Activated T-cell treated with anti-CD3 and anti-CD28 coated beads, Interleukin-2, amount 50 U/mL, for 4 hours (primary cell): ENCODE measurements at regions not wholly inside any gene's neighbourhood (a gene's known extent, or its start where the extent isn't known, plus 50 kb on each side); places are given as distances from the start of the nearest gene placed in this dataset.
"Not testable (repeated sequence)": the region's sequence is repeated elsewhere in the genome, so short reads cannot be mapped to it uniquely, and the experiment has no call there.

ENCODE experiments used
- ATAC-seq, 2 donors: fragments of 200-7000 bp; cut with Tn5 transposase; one replicate each; pipeline ENCODE4 v1.10.0; 2021
- DNase-seq: peaks from one replicate; pipeline ENCODE4 v3.0.0-alpha.2; 2020
- H3K27me3 Mint-ChIP-seq: one replicate; pipeline ENCODE4 v1.8.0; 2021; ENCODE audit warnings: low read depth, mixed read lengths
- H3K36me3 Mint-ChIP-seq: one replicate; pipeline ENCODE4 v1.8.0; 2022; ENCODE audit warnings: mixed read lengths; ENCODE audit not compliant: insufficient read depth
- H3K4me1 Mint-ChIP-seq: one replicate; pipeline ENCODE4 v1.8.0; 2021; ENCODE audit warnings: low read depth, mixed read lengths
- H3K4me3 Mint-ChIP-seq: one replicate; pipeline ENCODE4 v1.8.0; 2021; ENCODE audit warnings: mild to moderate bottlenecking, moderate library complexity, mixed read lengths
- H3K9me3 Mint-ChIP-seq: one replicate; pipeline ENCODE4 v1.8.0; 2021; ENCODE audit warnings: mixed read lengths

DNA sequence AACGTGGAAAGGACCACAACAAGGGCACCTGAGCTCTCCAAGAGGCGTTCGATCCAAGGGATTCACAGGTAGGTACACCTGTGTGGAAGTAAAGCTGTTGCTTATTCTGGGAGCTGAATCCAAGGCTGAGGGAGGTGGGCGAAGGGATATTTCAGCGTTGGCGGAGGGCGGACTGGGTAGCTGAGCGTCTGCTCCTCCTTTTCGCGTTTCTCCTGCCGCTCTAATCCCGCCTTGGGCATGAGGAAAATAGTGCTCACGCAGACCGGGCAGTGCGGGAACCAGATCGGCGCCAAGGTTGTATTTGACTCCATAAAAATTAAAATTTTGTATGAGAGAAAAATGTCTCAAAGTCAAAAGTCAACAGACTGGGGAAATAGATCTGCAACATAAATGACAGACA is 3966.2 kb upstream of the OR11H1 start:
- not testable (repeated sequence) for H3K27me3 Mint-ChIP-seq, DNase-seq, H3K36me3 Mint-ChIP-seq, H3K4me3 Mint-ChIP-seq, H3K4me1 Mint-ChIP-seq, ATAC-seq
- H3K9me3 Mint-ChIP-seq = peaks cover 32% of the 10 kb centered on the region

GRCh38 chr22:11568837-11569563 is 3959.0 kb upstream of the OR11H1 start:
- not testable (repeated sequence) for DNase-seq, H3K4me3 Mint-ChIP-seq, H3K4me1 Mint-ChIP-seq, H3K27me3 Mint-ChIP-seq, H3K36me3 Mint-ChIP-seq, ATAC-seq
- H3K9me3 Mint-ChIP-seq = peaks cover 34% of the 10 kb centered on the region

DNA sequence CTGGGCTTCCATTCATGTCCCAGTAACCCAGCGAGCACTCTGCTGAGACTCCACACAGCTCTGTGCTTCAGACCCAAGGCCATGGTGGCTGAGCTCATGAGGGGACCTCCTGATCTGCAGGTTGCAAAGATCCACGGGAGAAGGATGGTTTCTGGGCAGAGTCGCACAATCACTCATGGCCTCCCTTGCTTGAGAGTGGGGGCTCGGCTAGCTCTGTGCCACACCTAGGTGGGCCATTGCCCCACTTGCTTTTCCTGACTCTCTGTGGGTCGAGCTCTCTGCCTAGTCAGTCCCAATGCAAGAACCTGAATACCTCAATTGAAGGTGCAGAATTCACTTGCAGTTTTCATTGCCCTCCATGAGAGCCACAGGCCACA is 3958.4 kb upstream of the OR11H1 start:
- H3K36me3 Mint-ChIP-seq, H3K4me3 Mint-ChIP-seq, H3K4me1 Mint-ChIP-seq, H3K27me3 Mint-ChIP-seq, ATAC-seq, DNase-seq: not testable (repeated sequence)
- H3K9me3 Mint-ChIP-seq = peaks cover 37% of the 10 kb centered on the region

- H3K27me3 Mint-ChIP-seq, DNase-seq, ATAC-seq, H3K4me3 Mint-ChIP-seq, H3K36me3 Mint-ChIP-seq, H3K4me1 Mint-ChIP-seq: not testable (repeated sequence)
- peaks cover 51% of the 10 kb centered on the region for H3K9me3 Mint-ChIP-seq
Measured at GRCh38 chr22:11573154-11573553, 3954.8 kb upstream of the OR11H1 start.

GRCh38 chr22:11574231-11574630 is 3953.8 kb upstream of the OR11H1 start:
- H3K27me3 Mint-ChIP-seq, ATAC-seq, H3K4me1 Mint-ChIP-seq, H3K4me3 Mint-ChIP-seq, DNase-seq, H3K36me3 Mint-ChIP-seq: not testable (repeated sequence)
- peaks cover 48% of the 10 kb centered on the region for H3K9me3 Mint-ChIP-seq

DNA sequence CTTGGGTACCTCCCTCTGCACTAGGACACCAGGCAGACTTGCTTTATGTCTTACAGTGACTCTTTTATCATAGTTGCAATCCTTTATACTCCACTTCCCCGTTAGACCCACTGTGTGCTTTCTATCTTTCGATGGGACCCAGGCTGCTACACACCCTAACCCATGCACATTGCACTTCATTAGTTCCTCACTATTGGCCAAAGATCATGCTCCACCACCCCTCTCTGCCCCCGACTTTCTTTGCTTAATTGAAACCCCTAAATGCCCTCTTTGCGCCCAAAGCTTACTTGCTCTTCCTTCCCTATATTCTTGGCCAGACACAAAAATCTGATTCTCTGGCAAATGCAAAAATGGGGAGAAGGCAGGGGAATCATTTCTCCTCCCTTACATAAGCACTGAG is 3953.3 kb upstream of the OR11H1 start:
- not testable (repeated sequence) for H3K4me3 Mint-ChIP-seq, H3K4me1 Mint-ChIP-seq, DNase-seq, H3K36me3 Mint-ChIP-seq, H3K27me3 Mint-ChIP-seq, ATAC-seq
- H3K9me3 Mint-ChIP-seq = peaks cover 52% of the 10 kb centered on the region

- not testable (repeated sequence) for DNase-seq, H3K27me3 Mint-ChIP-seq, H3K4me1 Mint-ChIP-seq, H3K4me3 Mint-ChIP-seq, H3K36me3 Mint-ChIP-seq, ATAC-seq
- peaks cover 47% of the 10 kb centered on the region for H3K9me3 Mint-ChIP-seq
Measured at GRCh38 chr22:11576740-11577139, 3951.3 kb upstream of the OR11H1 start.

DNA sequence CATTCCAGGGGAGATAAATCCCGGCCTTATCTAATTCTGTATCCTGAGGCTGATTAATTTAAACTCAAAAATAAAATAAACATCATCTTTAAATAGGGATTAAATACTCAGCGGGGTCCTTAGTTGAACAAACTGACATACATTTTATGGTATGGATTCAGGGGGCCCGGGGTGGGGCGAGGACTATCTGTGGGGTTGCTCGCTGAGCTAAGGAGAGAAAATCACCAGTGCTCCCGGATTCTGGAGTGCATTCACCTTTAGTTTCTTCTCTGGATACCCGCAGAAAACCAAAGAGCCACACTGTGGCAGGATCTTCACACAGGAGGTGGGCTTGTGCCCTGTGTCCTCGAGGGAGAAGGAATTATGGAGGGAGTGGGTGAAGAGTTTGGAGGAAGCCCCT is 3949.9 kb upstream of the OR11H1 start:
- not testable (repeated sequence) for H3K4me3 Mint-ChIP-seq, DNase-seq, H3K27me3 Mint-ChIP-seq, H3K36me3 Mint-ChIP-seq, H3K4me1 Mint-ChIP-seq, ATAC-seq
- H3K9me3 Mint-ChIP-seq = peaks cover 46% of the 10 kb centered on the region

- not testable (repeated sequence) for H3K36me3 Mint-ChIP-seq, H3K4me1 Mint-ChIP-seq, ATAC-seq, DNase-seq, H3K4me3 Mint-ChIP-seq, H3K27me3 Mint-ChIP-seq
- H3K9me3 Mint-ChIP-seq = peaks cover 50% of the 10 kb centered on the region
Measured at GRCh38 chr22:11578551-11578950, 3949.4 kb upstream of the OR11H1 start.

DNA sequence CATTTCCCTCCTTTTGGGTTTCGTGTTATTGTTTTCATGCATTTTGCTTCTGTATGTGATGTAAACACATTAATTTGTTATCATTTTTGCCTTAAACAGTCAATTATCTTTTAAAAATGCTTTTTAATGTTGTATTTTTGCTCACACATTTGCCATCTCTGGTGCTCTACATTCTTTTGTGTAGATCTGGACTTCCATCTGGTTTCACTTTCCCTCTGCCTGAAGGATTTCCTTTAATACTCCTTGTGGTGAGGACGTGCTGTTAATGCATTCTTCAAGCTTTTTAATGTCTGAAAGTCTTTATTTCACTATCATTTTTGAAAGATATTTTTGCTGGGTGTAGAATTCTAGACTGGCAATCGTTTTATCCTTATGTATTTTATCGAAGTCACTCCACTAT is 3945.9 kb upstream of the OR11H1 start:
- H3K36me3 Mint-ChIP-seq, DNase-seq, H3K4me1 Mint-ChIP-seq, H3K27me3 Mint-ChIP-seq, ATAC-seq, H3K4me3 Mint-ChIP-seq: not testable (repeated sequence)
- peaks cover 39% of the 10 kb centered on the region for H3K9me3 Mint-ChIP-seq

DNA sequence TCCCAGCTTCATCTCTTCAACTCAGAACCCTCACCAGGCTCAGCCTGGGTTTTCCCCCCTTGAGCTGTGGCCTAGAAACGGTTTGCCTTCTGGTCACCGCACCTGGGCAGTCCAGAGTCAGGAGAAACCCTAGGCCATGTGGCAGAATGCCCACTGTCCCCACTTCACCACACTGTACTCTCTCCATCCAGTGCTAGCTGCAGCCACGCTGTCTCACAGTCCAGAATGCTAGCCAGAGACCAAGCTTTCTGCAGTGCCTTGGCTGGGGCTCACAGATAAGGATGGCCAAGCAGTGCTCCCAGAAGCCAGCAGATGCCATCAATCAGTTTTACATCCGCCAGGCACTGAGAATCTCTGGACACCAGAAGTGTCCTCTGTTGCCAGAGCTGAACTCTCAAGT is 3943.8 kb upstream of the OR11H1 start:
- ATAC-seq, DNase-seq, H3K27me3 Mint-ChIP-seq, H3K4me1 Mint-ChIP-seq, H3K4me3 Mint-ChIP-seq, H3K36me3 Mint-ChIP-seq: not testable (repeated sequence)
- peaks cover 30% of the 10 kb centered on the region for H3K9me3 Mint-ChIP-seq

DNA sequence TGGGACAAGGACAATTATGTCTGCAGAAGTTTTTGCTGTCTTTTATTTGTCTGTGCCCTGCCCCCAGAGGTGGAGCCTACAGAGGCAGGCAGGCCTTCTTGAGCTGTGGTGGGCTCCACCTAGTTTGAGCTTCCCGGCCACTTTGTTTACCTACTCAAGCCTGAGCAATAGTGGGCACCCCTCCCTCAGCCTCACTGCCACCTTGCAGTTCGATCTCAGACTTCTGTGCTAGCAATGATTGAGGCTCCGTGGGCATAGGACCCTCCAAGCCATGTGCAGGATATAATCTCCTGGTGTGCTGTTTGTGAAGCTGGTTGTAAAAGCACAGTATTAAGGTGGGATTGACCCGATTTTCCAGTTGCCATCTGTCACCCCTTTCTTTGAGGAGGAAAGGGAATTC is 3933.4 kb upstream of the OR11H1 start:
- H3K27me3 Mint-ChIP-seq, H3K36me3 Mint-ChIP-seq, H3K4me1 Mint-ChIP-seq, ATAC-seq, H3K4me3 Mint-ChIP-seq, DNase-seq: not testable (repeated sequence)
- H3K9me3 Mint-ChIP-seq = peaks cover 39% of the 10 kb centered on the region

DNA sequence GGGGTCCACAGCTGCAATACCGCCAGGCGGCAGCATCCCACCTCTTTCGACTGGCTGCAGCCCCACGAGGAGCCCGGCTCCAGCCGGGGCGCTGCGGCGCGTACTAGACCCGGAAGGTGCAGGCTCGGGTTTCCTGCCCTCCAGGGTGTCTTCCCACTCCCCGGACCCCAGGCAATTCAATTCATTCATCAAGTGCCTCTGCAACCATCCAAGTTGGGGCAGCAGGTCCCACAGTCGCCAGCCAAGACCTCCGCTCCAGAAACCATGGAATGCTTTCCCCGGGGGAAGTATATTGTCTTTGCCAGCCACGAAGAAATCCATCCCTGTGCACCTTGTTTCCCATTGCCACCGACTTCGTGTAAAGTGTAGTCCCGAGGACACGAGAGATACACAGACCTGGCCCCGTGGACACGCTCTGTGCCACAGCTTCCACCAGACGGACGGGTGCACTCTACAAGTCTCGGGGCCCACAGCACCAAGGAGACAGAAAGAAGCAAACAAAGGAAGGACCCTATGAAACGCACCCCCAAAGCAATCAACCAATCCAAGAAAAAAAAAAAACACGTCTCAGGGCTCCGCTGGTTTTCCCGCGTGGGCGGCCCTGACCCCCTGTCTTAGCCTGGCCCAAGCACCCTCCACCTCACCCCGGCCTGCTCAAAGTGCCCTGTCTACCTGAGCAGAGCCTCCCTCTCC is 3930.2 kb upstream of the OR11H1 start:
- H3K27me3 Mint-ChIP-seq, DNase-seq, H3K4me3 Mint-ChIP-seq, H3K36me3 Mint-ChIP-seq, H3K4me1 Mint-ChIP-seq: not testable (repeated sequence)
- peaks cover 32% of the 10 kb centered on the region for H3K9me3 Mint-ChIP-seq
- peak in 1 of 2 donors; percentile 18 for ATAC-seq

DNA sequence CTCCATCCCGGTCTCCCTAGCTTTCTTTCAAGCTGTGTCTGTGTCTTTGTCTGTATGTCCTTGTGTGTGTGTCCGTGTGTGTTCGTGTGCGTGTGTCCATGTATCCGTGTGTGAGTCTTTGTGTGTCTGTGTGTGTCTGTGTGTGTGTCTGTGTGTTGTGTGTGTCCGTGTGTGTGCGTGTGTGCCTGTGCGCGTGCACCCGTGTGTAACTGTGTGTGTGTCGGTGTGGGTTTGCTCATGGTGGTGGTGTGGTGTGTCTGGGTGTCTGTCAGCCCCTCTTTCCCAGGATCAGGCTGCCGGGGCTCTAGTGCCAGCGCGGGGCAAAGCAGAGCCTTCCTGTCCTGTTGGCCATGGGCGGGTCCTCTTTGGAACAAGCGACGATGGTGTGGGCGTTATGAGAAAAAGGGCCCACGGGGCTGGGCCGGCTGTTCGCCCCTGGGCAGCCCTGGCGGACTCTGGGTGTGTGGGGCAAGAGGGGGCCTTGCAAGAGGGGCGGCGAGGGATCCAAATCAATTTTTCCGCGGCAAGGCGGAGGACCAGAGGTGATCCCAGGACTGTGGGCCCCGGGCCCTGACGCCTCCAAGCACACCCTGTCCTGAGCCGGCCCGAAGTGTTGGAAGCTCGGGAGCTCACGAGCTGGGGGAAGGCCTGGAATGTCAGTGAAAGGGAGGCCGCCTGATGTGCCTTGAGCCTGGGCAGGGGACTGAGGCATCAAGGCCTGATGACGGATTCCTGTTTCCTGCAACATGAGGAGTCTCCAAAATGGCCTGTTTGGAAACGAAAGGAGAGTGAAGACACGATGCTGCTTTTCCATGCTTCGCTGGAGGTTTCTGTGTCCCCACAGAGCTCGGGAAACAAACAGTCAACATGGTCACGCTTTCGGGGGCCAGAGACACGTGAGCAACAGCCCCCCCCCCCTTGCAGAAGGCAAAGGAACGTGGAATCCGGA is 3929.2 kb upstream of the OR11H1 start:
- no peaks in the 10 kb centered on the region for H3K36me3 Mint-ChIP-seq
- no peaks in the 10 kb centered on the region for H3K27me3 Mint-ChIP-seq
- ATAC-seq (no peak), DNase-seq (no peak)
- H3K4me1 Mint-ChIP-seq = no peaks in the 10 kb centered on the region
- peaks cover 26% of the 10 kb centered on the region for H3K9me3 Mint-ChIP-seq
- H3K4me3 Mint-ChIP-seq = no peak overlapping the region
